HG02981 (cell line): ENCODE measurements at regions not wholly inside any gene's neighbourhood (a gene's known extent, or its start where the extent isn't known, plus 50 kb on each side); places are given as distances from the start of the nearest gene placed in this dataset.

Experiments used
- ATAC-seq: cut with Tn5 transposase; IDR thresholded peaks from one replicate; pipeline ENCODE4 v1.9.1; 2021; ENCODE audit warnings: mild to moderate bottlenecking, moderate library complexity; ENCODE audit not compliant: unreplicated experiment

- ATAC-seq = no peak
Observed at GRCh38 chr4:184529283-184529682, 54.9 kb upstream of the IRF2 start.

- no peak for ATAC-seq
Observed at GRCh38 chr4:184528713-184529112, 54.4 kb upstream of the IRF2 start.

GRCh38 chr4:184528051-184528450 is 53.7 kb upstream of the IRF2 start:
- no peak for ATAC-seq

GRCh38 chr4:184526228-184526627 is 51.9 kb upstream of the IRF2 start:
- no peak for ATAC-seq
